OCI-LY3 (cell line): ENCODE measurements at regions not wholly inside any gene's neighbourhood (a gene's known extent, or its start where the extent isn't known, plus 50 kb on each side); places are given as distances from the start of the nearest gene placed in this dataset.

Experiments used
- H2AFZ ChIP-seq: fragments of 200-600, 300-600 bp; shearing (Covaris generic); 2 replicates; pipeline ENCODE4 v1.6.0; 2014; ENCODE audit warnings: antibody characterized with exemption, low read depth, low read length
- H3K27ac ChIP-seq: fragments of 200-600, 300-600 bp; sonication (generic); 2 replicates; pipeline ENCODE4 v1.5.1; 2014; ENCODE audit warnings: mild to moderate bottlenecking, low read length, moderate library complexity, mixed read lengths
- H3K27me3 ChIP-seq: fragments of 200-600, 300-600 bp; sonication (generic); 2 replicates; pipeline ENCODE4 v1.6.1; 2014; ENCODE audit warnings: low read depth, low read length, mixed read lengths
- H3K36me3 ChIP-seq: fragments of 200-600, 300-600 bp; sonication (generic); replicated peaks from 2 replicates; pipeline ENCODE3; 2014; ENCODE audit warnings: low read depth, low read length, mixed read lengths
- H3K4me1 ChIP-seq: fragments of 300-600, 200-600 bp; sonication (generic); 2 replicates; pipeline ENCODE4 v1.6.1; 2014; ENCODE audit warnings: low read length, mixed read lengths
- H3K4me2 ChIP-seq: fragments of 200-600, 300-600 bp; sonication (generic); 2 replicates; pipeline ENCODE4 v1.6.1; 2014; ENCODE audit warnings: low read length, mixed read lengths
- H3K4me3 ChIP-seq: fragments of 300-600, 200-600 bp; sonication (generic); 2 replicates; pipeline ENCODE4 v1.5.1; 2014; ENCODE audit warnings: antibody characterized with exemption, mild to moderate bottlenecking, low read length, moderate library complexity
- H3K79me2 ChIP-seq: fragments of 300-600, 200-600 bp; shearing (Covaris generic); 2 replicates; pipeline ENCODE4 v1.6.1; 2014; ENCODE audit warnings: mild to moderate bottlenecking, low read length, mixed read lengths
- H3K9ac ChIP-seq: fragments of 300-600, 200-600 bp; shearing (Covaris generic); 2 replicates; pipeline ENCODE4 v1.6.0; 2014; ENCODE audit warnings: mild to moderate bottlenecking, low read length, moderate library complexity
- H3K9me3 ChIP-seq: fragments of 200-600, 300-600 bp; shearing (Covaris generic); 2 replicates; pipeline ENCODE4 v1.6.1; 2014; ENCODE audit warnings: low read length, mixed read lengths; ENCODE audit not compliant: insufficient read depth
- H4K20me1 ChIP-seq: fragments of 200-600, 300-600 bp; sonication (generic); 2 replicates; pipeline ENCODE4 v1.6.1; 2016; ENCODE audit warnings: low read length, mixed read lengths; ENCODE audit not compliant: insufficient read depth
- CTCF ChIP-seq: fragments of 200-600, 300-600 bp; sonication (generic); IDR thresholded peaks from 2 replicates; pipeline ENCODE4 v1.5.1; 2014; ENCODE audit warnings: antibody characterized with exemption, low read length, low read depth
- EZH2phosphoT487 ChIP-seq: fragments of 200-600 bp; shearing (Covaris generic); IDR thresholded peaks from 2 replicates; pipeline ENCODE4 v1.6.1; 2018; ENCODE audit warnings: antibody characterized with exemption, mixed run types, low read depth

GRCh38 chr9:97787551-97787950, 65.5 kb upstream of the FOXE1 start:
- H4K20me1 ChIP-seq: no peaks in the 10 kb centered on the region
- TF ChIP-seq CTCF (no peak), EZH2phosphoT487 (no peak)
- no peak overlapping the region for H2AFZ ChIP-seq
- no peak overlapping the region for H3K27ac ChIP-seq
- no peak overlapping the region for H3K9ac ChIP-seq
- no peaks in the 10 kb centered on the region for H3K36me3 ChIP-seq
- peaks cover 26% of the 10 kb centered on the region; the same call in 1 of the 2 replicates for H3K27me3 ChIP-seq
- H3K4me2 ChIP-seq: no peak overlapping the region
- H3K9me3 ChIP-seq: no peaks in the 10 kb centered on the region
- H3K4me1 ChIP-seq: no peaks in the 10 kb centered on the region
- no peak overlapping the region for H3K4me3 ChIP-seq
- H3K79me2 ChIP-seq: no peaks in the 10 kb centered on the region

DNA sequence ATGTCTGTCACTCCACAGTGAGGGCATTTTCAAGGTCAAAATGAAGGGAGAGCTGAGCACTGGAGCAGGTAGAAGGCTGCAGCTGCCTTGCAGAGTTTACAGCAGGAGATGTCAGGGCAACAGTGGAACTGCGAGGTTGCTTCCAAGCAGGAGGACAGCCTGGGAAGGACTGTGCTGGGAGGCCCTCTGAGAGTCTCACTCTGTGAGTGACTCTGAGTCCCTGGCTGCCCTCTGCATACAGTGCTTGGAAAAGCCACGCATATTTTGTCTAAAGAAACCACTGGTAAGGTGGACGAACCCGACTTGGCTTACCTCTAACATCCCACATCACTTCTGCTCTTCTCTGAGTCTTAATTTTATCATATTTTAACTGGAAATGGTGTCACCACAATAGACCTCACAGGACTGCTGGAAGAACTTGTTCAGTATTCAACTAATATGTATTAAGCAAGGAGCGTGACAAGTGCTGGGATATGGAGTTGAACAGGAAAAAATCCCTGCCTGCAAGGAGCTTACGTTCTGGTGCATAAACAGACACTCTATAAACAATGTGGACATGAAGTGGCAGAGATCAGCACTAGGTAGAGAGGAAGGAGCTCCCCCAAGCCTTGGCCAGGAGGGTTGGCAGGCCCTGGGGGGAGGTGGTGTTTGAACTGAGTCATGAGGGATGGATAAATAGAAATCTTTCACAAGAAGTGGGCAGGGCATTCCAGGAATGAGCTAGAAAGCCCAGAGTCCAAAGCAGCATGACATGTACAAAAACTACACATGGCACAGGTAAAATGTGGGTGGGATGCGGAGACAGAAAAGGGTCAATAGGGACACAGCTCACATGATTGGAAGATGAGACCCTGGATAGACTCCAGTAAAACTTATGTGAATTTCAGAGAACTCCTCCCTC, 64.0 kb upstream of the FOXE1 start:
- Histone ChIP-seq H3K9me3 (no peaks in the 10 kb centered on the region), H4K20me1 (no peaks in the 10 kb centered on the region), H3K36me3 (no peaks in the 10 kb centered on the region), H3K4me2 (no peak overlapping the region), H3K79me2 (no peaks in the 10 kb centered on the region), H3K27me3 (peaks cover 33% of the 10 kb centered on the region; the same call in 1 of the 2 replicates), H3K27ac (no peak overlapping the region), H3K4me3 (no peak overlapping the region), H2AFZ (no peak overlapping the region), H3K4me1 (no peaks in the 10 kb centered on the region), H3K9ac (no peak overlapping the region)
- TF ChIP-seq EZH2phosphoT487: no peak
- TF ChIP-seq CTCF: no peak

DNA sequence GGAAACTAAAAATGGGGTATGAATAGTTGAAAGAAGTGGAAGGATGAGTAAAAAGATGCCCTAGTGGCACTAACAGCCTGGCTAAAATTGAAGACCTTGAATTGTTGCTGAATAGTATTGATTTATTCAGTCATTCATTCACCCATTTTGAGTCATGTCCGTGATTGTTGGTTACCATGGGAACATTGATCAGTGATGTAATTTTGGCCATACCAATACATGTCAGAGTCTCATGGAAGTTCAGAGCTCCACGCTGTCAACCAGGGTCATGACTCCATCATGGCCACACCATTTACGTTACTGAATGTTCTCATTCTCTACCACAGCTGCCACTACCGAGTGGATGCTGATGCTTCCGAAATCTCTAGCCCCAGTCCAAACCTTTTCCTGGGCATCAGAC, 62.5 kb upstream of the FOXE1 start:
- TF ChIP-seq CTCF (no peak), EZH2phosphoT487 (no peak)
- no peak overlapping the region for H3K27ac ChIP-seq
- no peaks in the 10 kb centered on the region for H3K9me3 ChIP-seq
- H4K20me1 ChIP-seq: no peaks in the 10 kb centered on the region
- H3K4me3 ChIP-seq: no peak overlapping the region
- H2AFZ ChIP-seq: no peak overlapping the region
- no peak overlapping the region for H3K4me2 ChIP-seq
- peaks cover 28% of the 10 kb centered on the region; the same call in 1 of the 2 replicates for H3K27me3 ChIP-seq
- H3K36me3 ChIP-seq: no peaks in the 10 kb centered on the region
- H3K4me1 ChIP-seq: no peaks in the 10 kb centered on the region
- H3K9ac ChIP-seq: no peak overlapping the region
- no peaks in the 10 kb centered on the region for H3K79me2 ChIP-seq

GRCh38 chr9:97791542-97791941, 61.5 kb upstream of the FOXE1 start:
- no peaks in the 10 kb centered on the region for H3K4me1 ChIP-seq
- no peak overlapping the region for H3K4me2 ChIP-seq
- no peaks in the 10 kb centered on the region for H3K36me3 ChIP-seq
- no peak overlapping the region for H3K9ac ChIP-seq
- TF ChIP-seq CTCF: no peak
- no peak for TF ChIP-seq EZH2phosphoT487
- H3K79me2 ChIP-seq: no peaks in the 10 kb centered on the region
- no peak overlapping the region for H3K27ac ChIP-seq
- no peaks in the 10 kb centered on the region for H3K9me3 ChIP-seq
- H4K20me1 ChIP-seq: no peaks in the 10 kb centered on the region
- H3K4me3 ChIP-seq: no peak overlapping the region
- H3K27me3 ChIP-seq: peaks cover 28% of the 10 kb centered on the region; the same call in 1 of the 2 replicates
- no peak overlapping the region for H2AFZ ChIP-seq
